ENCODE measurements at regions not wholly inside any gene's neighbourhood (a gene's known extent, or its start where the extent isn't known, plus 50 kb on each side); places are given as distances from the start of the nearest gene placed in this dataset.

DNA sequence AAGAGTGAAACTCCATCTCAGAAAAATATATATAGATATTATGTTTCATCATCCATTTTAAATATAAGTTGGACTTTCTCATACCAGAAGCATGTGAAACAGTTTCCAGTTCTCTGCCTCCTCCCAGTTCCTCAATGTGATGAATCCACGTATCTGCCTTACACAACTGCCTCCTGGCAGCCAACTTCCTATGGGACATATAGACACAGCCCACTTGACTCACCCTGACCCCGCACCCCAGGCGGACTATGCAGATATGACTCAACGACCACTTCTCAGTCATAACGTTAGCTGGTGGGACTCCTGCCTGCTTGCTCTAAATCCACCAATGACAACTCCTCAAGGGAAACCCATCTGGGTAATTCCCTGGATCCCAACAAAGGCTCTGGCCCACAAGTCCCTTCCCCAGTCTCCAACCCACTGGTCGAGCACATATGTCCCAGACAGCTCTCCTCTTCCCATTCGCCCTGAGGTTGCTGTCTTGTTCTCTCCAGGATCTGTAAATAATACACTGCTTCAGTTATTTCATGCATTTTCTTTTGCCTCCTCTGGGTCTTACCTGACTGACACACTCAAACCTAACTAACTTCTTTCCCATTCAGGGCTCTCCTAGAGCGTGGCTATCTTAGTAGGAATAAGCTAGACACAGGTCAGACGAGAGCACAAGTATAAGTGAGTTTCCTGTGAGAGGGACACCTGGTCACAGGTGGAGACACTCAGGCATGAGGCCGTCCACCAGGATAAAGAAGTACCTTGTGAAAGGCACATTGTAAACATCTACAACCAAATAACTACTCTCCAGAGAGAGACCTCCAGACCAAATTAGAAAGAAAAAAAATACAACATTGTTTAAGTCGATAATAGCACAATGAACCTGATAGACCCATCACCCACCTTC is 548.5 kb downstream of the CD83 start:
- DNase-seq (ENCODE audit: low read depth, low spot score) = no peak
- no peaks in the 10 kb centered on the region for H3K9me3 Mint-ChIP-seq
- peaks cover 16% of the 10 kb centered on the region for H3K4me1 Mint-ChIP-seq
- no peaks in the 10 kb centered on the region for H3K27me3 Mint-ChIP-seq (ENCODE audit: low read depth)
- no peak overlapping the region for H3K27ac Mint-ChIP-seq (ENCODE audit: unreplicated experiment)
- no peaks in the 10 kb centered on the region for H3K36me3 Mint-ChIP-seq (ENCODE audit: low read depth)
- TF ChIP-seq, protein P1, sequence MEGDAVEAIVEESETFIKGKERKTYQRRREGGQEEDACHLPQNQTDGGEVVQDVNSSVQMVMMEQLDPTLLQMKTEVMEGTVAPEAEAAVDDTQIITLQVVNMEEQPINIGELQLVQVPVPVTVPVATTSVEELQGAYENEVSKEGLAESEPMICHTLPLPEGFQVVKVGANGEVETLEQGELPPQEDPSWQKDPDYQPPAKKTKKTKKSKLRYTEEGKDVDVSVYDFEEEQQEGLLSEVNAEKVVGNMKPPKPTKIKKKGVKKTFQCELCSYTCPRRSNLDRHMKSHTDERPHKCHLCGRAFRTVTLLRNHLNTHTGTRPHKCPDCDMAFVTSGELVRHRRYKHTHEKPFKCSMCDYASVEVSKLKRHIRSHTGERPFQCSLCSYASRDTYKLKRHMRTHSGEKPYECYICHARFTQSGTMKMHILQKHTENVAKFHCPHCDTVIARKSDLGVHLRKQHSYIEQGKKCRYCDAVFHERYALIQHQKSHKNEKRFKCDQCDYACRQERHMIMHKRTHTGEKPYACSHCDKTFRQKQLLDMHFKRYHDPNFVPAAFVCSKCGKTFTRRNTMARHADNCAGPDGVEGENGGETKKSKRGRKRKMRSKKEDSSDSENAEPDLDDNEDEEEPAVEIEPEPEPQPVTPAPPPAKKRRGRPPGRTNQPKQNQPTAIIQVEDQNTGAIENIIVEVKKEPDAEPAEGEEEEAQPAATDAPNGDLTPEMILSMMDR (conservative IDR thresholded peaks at IDR 0.05) = no peak
- no peak overlapping the region for H3K4me3 Mint-ChIP-seq

DNA sequence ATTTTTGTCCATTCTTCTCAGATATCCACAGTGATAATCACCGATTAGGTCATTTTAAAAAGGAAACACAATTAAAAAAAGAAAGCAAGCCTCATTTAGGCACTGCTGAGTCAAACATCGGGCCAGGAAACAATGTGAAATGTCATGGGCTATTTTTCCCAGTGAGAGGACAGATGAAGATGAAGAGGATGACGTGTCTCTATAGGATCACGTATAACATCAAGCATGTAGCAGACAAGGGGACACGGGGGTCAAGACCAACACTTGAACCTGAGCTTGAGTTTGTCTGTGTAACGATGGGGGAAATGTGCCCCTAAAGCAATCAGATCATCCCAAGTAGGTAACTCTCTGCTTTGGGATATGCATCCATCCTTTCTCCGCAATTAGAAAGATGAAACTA is 553.2 kb downstream of the CD83 start:
- peaks cover 2% of the 10 kb centered on the region for H3K4me1 Mint-ChIP-seq
- no peaks in the 10 kb centered on the region for H3K36me3 Mint-ChIP-seq (ENCODE audit: low read depth)
- no peaks in the 10 kb centered on the region for H3K27me3 Mint-ChIP-seq (ENCODE audit: low read depth)
- no peaks in the 10 kb centered on the region for H3K9me3 Mint-ChIP-seq
- DNase-seq (ENCODE audit: low read depth, low spot score) = no peak
- TF ChIP-seq, protein P1 (conservative IDR thresholded peaks at IDR 0.05) = no peak
- no peak overlapping the region for H3K27ac Mint-ChIP-seq (ENCODE audit: unreplicated experiment)
- H3K4me3 Mint-ChIP-seq = no peak overlapping the region

DNA sequence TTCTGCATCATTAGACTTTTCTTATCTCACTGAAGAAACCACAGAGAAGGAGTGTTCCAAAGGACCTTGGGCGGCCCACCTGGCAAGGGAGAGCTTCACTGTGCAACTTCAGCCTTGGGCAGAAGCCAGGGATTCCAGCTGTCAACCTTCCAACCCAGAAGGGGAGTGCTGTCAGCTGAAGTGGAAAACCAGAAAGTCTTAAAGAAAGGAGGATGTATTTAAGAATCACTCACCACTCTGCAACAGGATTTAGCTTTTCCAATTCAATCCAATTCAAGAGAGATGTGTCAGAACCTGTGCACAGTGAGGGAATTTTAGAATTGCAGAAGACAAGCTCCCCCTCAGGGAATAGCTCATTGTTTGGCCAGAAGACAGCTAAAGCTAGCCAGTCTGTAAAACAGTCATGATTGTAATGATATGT is 553.7 kb downstream of the CD83 start:
- H3K4me1 Mint-ChIP-seq = no peaks in the 10 kb centered on the region
- no peaks in the 10 kb centered on the region for H3K9me3 Mint-ChIP-seq
- TF ChIP-seq, protein P1 (conservative IDR thresholded peaks at IDR 0.05) = no peak
- no peaks in the 10 kb centered on the region for H3K36me3 Mint-ChIP-seq (ENCODE audit: low read depth)
- DNase-seq (ENCODE audit: low read depth, low spot score) = no peak
- H3K4me3 Mint-ChIP-seq = no peak overlapping the region
- no peaks in the 10 kb centered on the region for H3K27me3 Mint-ChIP-seq (ENCODE audit: low read depth)
- H3K27ac Mint-ChIP-seq (ENCODE audit: unreplicated experiment) = no peak overlapping the region

DNA sequence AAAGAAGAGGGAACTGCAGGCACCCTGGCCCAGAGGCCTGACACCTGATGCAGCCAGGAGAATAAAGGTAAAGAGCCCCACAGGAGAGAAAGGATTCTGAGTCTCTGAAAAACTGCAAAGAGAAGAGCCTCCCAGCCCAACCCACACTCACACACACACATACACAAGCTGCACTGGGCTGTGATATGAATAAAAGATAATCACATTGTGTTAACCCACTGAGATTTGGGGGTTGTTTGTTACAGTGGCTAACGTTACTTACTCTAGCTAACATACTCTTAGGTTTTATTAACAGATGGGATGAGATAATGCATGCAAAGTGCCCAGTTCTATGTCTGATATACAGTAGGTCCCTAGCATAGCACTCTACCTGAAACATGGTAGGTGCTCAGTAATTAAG is 554.4 kb downstream of the CD83 start:
- Mint-ChIP-seq H3K27ac (ENCODE audit: unreplicated experiment) (no peak overlapping the region), H3K4me1 (no peaks in the 10 kb centered on the region), H3K4me3 (no peak overlapping the region), H3K36me3 (ENCODE audit: low read depth) (no peaks in the 10 kb centered on the region), H3K9me3 (no peaks in the 10 kb centered on the region), H3K27me3 (ENCODE audit: low read depth) (no peaks in the 10 kb centered on the region)
- TF ChIP-seq, protein P1 (conservative IDR thresholded peaks at IDR 0.05) = no peak
- no peak for DNase-seq (ENCODE audit: low read depth, low spot score)

DNA sequence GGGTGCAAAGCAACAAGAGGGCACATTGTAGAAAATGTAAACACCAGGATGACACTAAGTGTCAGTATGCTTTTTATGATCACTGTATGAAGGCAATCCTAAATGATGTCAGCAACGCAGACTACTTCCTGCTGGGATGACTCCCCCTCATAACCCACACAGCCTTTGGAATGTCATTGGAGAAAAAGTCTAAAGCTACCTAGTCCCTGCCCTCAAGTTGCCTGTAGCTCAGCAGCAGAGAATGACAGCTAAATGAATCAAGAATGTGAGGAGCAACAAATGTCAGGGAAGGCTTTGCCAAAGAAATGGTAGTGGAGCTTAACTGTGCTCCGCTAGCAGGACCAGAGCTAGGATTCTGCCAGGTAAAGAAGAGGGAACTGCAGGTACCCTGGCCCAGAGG is 555.6 kb downstream of the CD83 start:
- no peak for DNase-seq (ENCODE audit: low read depth, low spot score)
- Mint-ChIP-seq H3K27ac (ENCODE audit: unreplicated experiment) (no peak overlapping the region), H3K4me3 (no peak overlapping the region), H3K4me1 (no peaks in the 10 kb centered on the region), H3K36me3 (ENCODE audit: low read depth) (no peaks in the 10 kb centered on the region), H3K9me3 (no peaks in the 10 kb centered on the region), H3K27me3 (ENCODE audit: low read depth) (no peaks in the 10 kb centered on the region)
- TF ChIP-seq, protein P1 (conservative IDR thresholded peaks at IDR 0.05) = no peak
